H1 (cell line): ENCODE measurements at regions not wholly inside any gene's neighbourhood (a gene's known extent, or its start where the extent isn't known, plus 50 kb on each side); places are given as distances from the start of the nearest gene placed in this dataset.

Source experiments
- CTCF ChIA-PET: fragments of 300-600 bp; sonication (Branson Sonifier 250); formaldehyde crosslinking; loops from one replicate; lab custom pipeline; 2021; ENCODE audit not compliant: partially characterized antibody; lab: Charles Lee
- POLR2A ChIA-PET: fragments of 300-600 bp; sonication (Branson Sonifier 250); formaldehyde crosslinking; loops from one replicate; lab custom pipeline; 2021; ENCODE audit warnings: inconsistent platforms; ENCODE audit not compliant: partially characterized antibody; lab: Charles Lee
- DNase-seq, 2 experiments: peaks; one replicate each; pipeline versions ENCODE4 v3.0.0 to v3.0.0-alpha.2; 2010 to 2022; ENCODE audit warnings: low spot score in 2 of 2, low read depth in 1 of 2, mixed read lengths in 1 of 2
- FAIRE-seq: peaks from 2 replicates; lab custom pipeline; 2011; peaks lifted over from hg19 to GRCh38; lab: Jason Lieb, UNC
- H2AFZ ChIP-seq: 2 replicates; pipeline ENCODE4 v1.8.1; 2012; ENCODE audit warnings: low read length, inconsistent platforms
- H2AK5ac ChIP-seq: 2 replicates; pipeline ENCODE4 v1.6.1; 2013; ENCODE audit warnings: low read depth, low read length
- H2BK120ac ChIP-seq: replicated peaks from 2 replicates; pipeline ENCODE3; 2013; ENCODE audit warnings: low read depth, low read length, inconsistent platforms
- H2BK12ac ChIP-seq: 2 replicates; pipeline ENCODE4 v1.6.1; 2013; ENCODE audit warnings: low read depth, low read length
- H2BK15ac ChIP-seq: 2 replicates; pipeline ENCODE4 v1.6.1; 2013; ENCODE audit warnings: low read length
- H2BK20ac ChIP-seq: 2 replicates; pipeline ENCODE4 v1.6.1; 2013; ENCODE audit warnings: low read length
- H2BK5ac ChIP-seq: 2 replicates; pipeline ENCODE4 v1.6.1; 2013; ENCODE audit warnings: low read depth, low read length
- H3K14ac ChIP-seq: 2 replicates; pipeline ENCODE4 v1.6.1; 2013; ENCODE audit warnings: inconsistent platforms; ENCODE audit not compliant: insufficient read length
- H3K18ac ChIP-seq: 2 replicates; pipeline ENCODE4 v1.6.1; 2013; ENCODE audit warnings: low read length; ENCODE audit errors: extremely low read depth
- H3K23ac ChIP-seq: 2 replicates; pipeline ENCODE4 v1.6.1; 2013; ENCODE audit warnings: inconsistent platforms; ENCODE audit not compliant: insufficient read length
- H3K23me2 ChIP-seq: 2 replicates; pipeline ENCODE4 v1.6.1; 2013; ENCODE audit warnings: low read depth, low read length
- H3K27ac ChIP-seq: 2 replicates; pipeline ENCODE4 v1.6.1; 2011; ENCODE audit warnings: low read depth, low read length, inconsistent platforms
- H3K27me3 ChIP-seq, 4 experiments: replicated peaks in 1 of 4; 1 replicate in 1 of 4; 2 replicates in 3 of 4; pipeline versions ENCODE4 v1.6.1 to v1.8.1; 2011 to 2013; ENCODE audit warnings: low read length in 3 of 4, mild to moderate bottlenecking in 3 of 4, inconsistent platforms in 2 of 4, mixed read lengths in 2 of 4, moderate library complexity in 1 of 4; ENCODE audit not compliant: control insufficient read depth in 3 of 4, insufficient read depth in 3 of 4; ENCODE audit errors: extremely low read depth in 1 of 4
- H3K36me3 ChIP-seq, 4 experiments: 2 replicates each; pipeline versions ENCODE4 v1.6.1 to v1.8.1; 2011 to 2013; ENCODE audit warnings: mild to moderate bottlenecking in 4 of 4, low read length in 3 of 4, moderate library complexity in 2 of 4, control low read depth in 1 of 4, inconsistent platforms in 1 of 4; ENCODE audit not compliant: insufficient read depth in 4 of 4, control insufficient read depth in 2 of 4
- H3K4ac ChIP-seq: replicated peaks from 2 replicates; pipeline ENCODE3; 2013; ENCODE audit warnings: low read length, low read depth, mixed read lengths, inconsistent platforms; ENCODE audit not compliant: insufficient read length
- H3K4me1 ChIP-seq, 4 experiments: replicated peaks in 1 of 4; 1 replicate in 1 of 4; 2 replicates in 3 of 4; pipeline versions ENCODE4 v1.6.1 to v1.8.1; 2011 to 2013; ENCODE audit warnings: low read length in 3 of 4, inconsistent platforms in 2 of 4, mixed read lengths in 1 of 4; ENCODE audit not compliant: insufficient read depth in 4 of 4, control insufficient read depth in 3 of 4
- H3K4me2 ChIP-seq, 2 experiments: 2 replicates each; pipeline versions ENCODE4 v1.6.1 to v1.8.1; 2011 to 2013; ENCODE audit warnings: low read depth in 2 of 2, low read length in 2 of 2, control low read depth in 1 of 2, inconsistent platforms in 1 of 2, mild to moderate bottlenecking in 1 of 2; ENCODE audit not compliant: insufficient read depth in 1 of 2
- H3K4me3 ChIP-seq, 4 experiments: fragments of 200-600, 300-600 bp in 1 of 4; sonication (generic), shearing (Covaris generic), sonication (Bioruptor Twin) in 1 of 4; 2 replicates each; pipeline versions ENCODE4 v1.5.1 to v1.8.1; 2011 to 2016; ENCODE audit warnings: low read length in 4 of 4, low read depth in 3 of 4, control low read depth in 2 of 4, inconsistent platforms in 2 of 4, mild to moderate bottlenecking in 2 of 4, mixed read lengths in 1 of 4, moderate library complexity in 1 of 4; ENCODE audit not compliant: insufficient read depth in 2 of 4; ENCODE audit errors: extremely low read depth in 1 of 4
- H3K56ac ChIP-seq: replicated peaks from 2 replicates; pipeline ENCODE3; 2013; ENCODE audit warnings: low read depth, mild to moderate bottlenecking, mixed read lengths, low read length, inconsistent platforms; ENCODE audit not compliant: insufficient read length
- H3K79me1 ChIP-seq: 2 replicates; pipeline ENCODE4 v1.6.1; 2013; ENCODE audit warnings: low read depth, low read length, control low read depth
- H3K79me2 ChIP-seq, 2 experiments: 2 replicates each; pipeline versions ENCODE4 v1.6.1 to v1.8.1; 2012 to 2013; ENCODE audit warnings: low read length in 2 of 2, mild to moderate bottlenecking in 2 of 2, inconsistent platforms in 1 of 2; ENCODE audit not compliant: insufficient read depth in 2 of 2, control insufficient read depth in 1 of 2
- H3K9ac ChIP-seq, 4 experiments: replicated peaks in 1 of 4; 1 replicate in 1 of 4; 2 replicates in 3 of 4; pipeline versions ENCODE4 v1.6.1 to v1.8.1; 2011 to 2013; ENCODE audit warnings: low read depth in 3 of 4, low read length in 3 of 4, control low read depth in 2 of 4, mild to moderate bottlenecking in 2 of 4, moderate library complexity in 2 of 4, inconsistent platforms in 1 of 4; ENCODE audit errors: extremely low read depth in 1 of 4
- H3K9me3 ChIP-seq, 2 experiments: 2 replicates each; pipeline versions ENCODE4 v1.6.1 to v1.8.1; 2012 to 2013; ENCODE audit warnings: mild to moderate bottlenecking in 2 of 2, moderate library complexity in 2 of 2, control low read depth in 1 of 2, inconsistent platforms in 1 of 2, low read depth in 1 of 2, low read length in 1 of 2, mixed read lengths in 1 of 2; ENCODE audit not compliant: insufficient read depth in 2 of 2
- H4K20me1 ChIP-seq, 2 experiments: replicated peaks in 1 of 2; 2 replicates each; pipeline versions ENCODE3 to v1.8.1; 2011 to 2013; ENCODE audit warnings: inconsistent platforms in 2 of 2, low read length in 2 of 2, mild to moderate bottlenecking in 1 of 2; ENCODE audit not compliant: insufficient read depth in 2 of 2, control insufficient read depth in 1 of 2
- H4K5ac ChIP-seq: 2 replicates; pipeline ENCODE4 v1.6.1; 2013; ENCODE audit warnings: low read length, low read depth, mixed read lengths, inconsistent platforms; ENCODE audit not compliant: insufficient read length
- H4K8ac ChIP-seq: 2 replicates; pipeline ENCODE4 v1.8.0; 2013; ENCODE audit warnings: mild to moderate bottlenecking, moderate library complexity, low read length, inconsistent platforms; ENCODE audit not compliant: insufficient read depth; ENCODE audit errors: extremely low read depth
- H4K91ac ChIP-seq: replicated peaks from 2 replicates; pipeline ENCODE3; 2013; ENCODE audit warnings: low read length, mixed read lengths, inconsistent platforms; ENCODE audit not compliant: insufficient read length
- CTBP2 ChIP-seq: IDR thresholded peaks from 2 replicates; pipeline ENCODE4 v1.7.0; 2011; ENCODE audit warnings: borderline replicate concordance, mild to moderate bottlenecking, moderate library complexity, mixed read lengths, low read length; ENCODE audit not compliant: insufficient read depth, insufficient read length
- RAD21 ChIP-seq, 2 experiments: IDR thresholded peaks in 1 of 2; conservative IDR thresholded peaks in 1 of 2; 2 replicates each; pipeline ENCODE4 v1.6.1; 2011; ENCODE audit warnings: low read depth in 2 of 2, low read length in 2 of 2, improper control_type of control experiment in 1 of 2, inconsistent platforms in 1 of 2, mild to moderate bottlenecking in 1 of 2, moderate library complexity in 1 of 2
- WGBS, 2 experiments: shearing (Covaris generic) in 1 of 2; methylation state at CpG; one replicate each; pipeline versions ENCODE4 v1.1.6 to v1.1.7; 2013 to 2015; ENCODE audit warnings: low lambda C conversion rate in 2 of 2, mixed read lengths in 2 of 2, inconsistent platforms in 1 of 2, low coverage in 1 of 2, missing lambda C conversion rate in 1 of 2; ENCODE audit not compliant: insufficient replicate concordance in 2 of 2, insufficient coverage in 1 of 2, insufficient read length in 1 of 2; ENCODE audit errors: extremely low coverage in 1 of 2, missing lambda C conversion rate in 1 of 2; 5-methylcytosine and 5-hydroxymethylcytosine counted together

GRCh38 chr21:17422931-17423330, 89.9 kb upstream of the CXADR start:
- H2BK15ac ChIP-seq, result no peak overlapping the region
- no peak overlapping the region for H2BK20ac ChIP-seq
- no peak overlapping the region for H4K8ac ChIP-seq
- no peaks in the 10 kb centered on the region for H4K20me1 ChIP-seq
- H3K27me3 ChIP-seq, result no peaks in the 10 kb centered on the region
- no peak overlapping the region for H4K5ac ChIP-seq
- no peaks in the 10 kb centered on the region for H3K9me3 ChIP-seq
- H3K23me2 ChIP-seq, result no peaks in the 10 kb centered on the region
- no peak overlapping the region for H3K56ac ChIP-seq
- FAIRE-seq, result no peak
- no peaks in the 10 kb centered on the region for H3K79me1 ChIP-seq
- WGBS, 2 experiments, result 62% methylated on average over 2 of the region's 2 CpGs; no CpG with 5 or more reads in 1 of the 2 experiments
- no peaks in the 10 kb centered on the region for H3K79me2 ChIP-seq
- no peak overlapping the region for H3K9ac ChIP-seq
- no peak overlapping the region for H3K23ac ChIP-seq
- no peak overlapping the region for H3K27ac ChIP-seq
- H2BK12ac ChIP-seq, result no peak overlapping the region
- H4K91ac ChIP-seq, result no peak overlapping the region
- DNase-seq, result no peak
- no peaks in the 10 kb centered on the region for H3K36me3 ChIP-seq
- POLR2A ChIA-PET, result interaction anchor here (0.6 kb wide), 1 partner anchor 130 kb away, joined by 3 read pairs; no protein-coding TSS in a partner anchor
- no peak overlapping the region for H2BK120ac ChIP-seq
- H3K4me3 ChIP-seq, result no peak overlapping the region
- H2BK5ac ChIP-seq, result no peak overlapping the region
- no peak overlapping the region for H3K18ac ChIP-seq
- no peak overlapping the region for H2AFZ ChIP-seq
- no peak overlapping the region for H3K4me2 ChIP-seq
- H3K14ac ChIP-seq, result no peak overlapping the region
- no peak overlapping the region for H2AK5ac ChIP-seq
- CTCF ChIA-PET, result interaction anchor here (0.7 to 1.6 kb wide), 5 partner anchors 9 to 219 kb away, joined by 3 to 7 read pairs (median 3); no protein-coding TSS in a partner anchor
- H3K4ac ChIP-seq, result no peak overlapping the region
- no peaks in the 10 kb centered on the region for H3K4me1 ChIP-seq
- TF ChIP-seq CTBP2 (no peak), RAD21 (IDR thresholded peaks at IDR 0.05 in 1 of 2, conservative IDR thresholded peaks at IDR 0.05 in 1 of 2; ENCODE audit: low read depth in 2 of 2, low read length in 2 of 2) (peak in 1 of 2 experiments; percentile 10; a peak in 1 of 4 replicates)
